CD14-positive monocyte (primary cell): ENCODE measurements at regions not wholly inside any gene's neighbourhood (a gene's known extent, or its start where the extent isn't known, plus 50 kb on each side); places are given as distances from the start of the nearest gene placed in this dataset.

Experiments
- DNase-seq, 3 donors: peaks; one replicate each; pipeline ENCODE4 v3.0.0-alpha.2; 2011 to 2022
- H2AFZ ChIP-seq: 2 replicates; pipeline ENCODE4 v1.6.0; 2012; ENCODE audit warnings: mild to moderate bottlenecking, low read depth, low read length, inconsistent platforms; ENCODE audit not compliant: insufficient read depth, poor library complexity, severe bottlenecking
- H3K27ac ChIP-seq, 2 donors: 1 replicate in 1 of 2; 2 replicates in 1 of 2; pipeline ENCODE4 v1.5.1; 2012 to 2013; ENCODE audit warnings: low read length in 2 of 2, control low read depth in 1 of 2, inconsistent platforms in 1 of 2, low read depth in 1 of 2, mild to moderate bottlenecking in 1 of 2
- H3K27me3 ChIP-seq, 2 donors: one replicate each; pipeline versions ENCODE4 v1.6.0 to v1.6.1; 2011 to 2013; ENCODE audit warnings: low read length in 2 of 2; ENCODE audit not compliant: control insufficient read depth in 2 of 2, insufficient read depth in 2 of 2
- H3K36me3 ChIP-seq, 2 donors: replicated peaks in 1 of 2; 1 replicate in 1 of 2; 2 replicates in 1 of 2; pipeline versions ENCODE4 v1.5.1 to v1.6.1; 2012 to 2013; ENCODE audit warnings: low read length in 2 of 2, control low read depth in 1 of 2, inconsistent platforms in 1 of 2, mild to moderate bottlenecking in 1 of 2; ENCODE audit not compliant: insufficient read depth in 2 of 2, control insufficient read depth in 1 of 2
- H3K4me1 ChIP-seq, 2 donors: 1 replicate in 1 of 2; 2 replicates in 1 of 2; pipeline versions ENCODE4 v1.5.1 to v1.6.1; 2012 to 2013; ENCODE audit warnings: low read length in 2 of 2, control low read depth in 1 of 2, inconsistent platforms in 1 of 2, mild to moderate bottlenecking in 1 of 2, moderate library complexity in 1 of 2; ENCODE audit not compliant: insufficient read depth in 2 of 2, control insufficient read depth in 1 of 2
- H3K4me2 ChIP-seq: replicated peaks from 2 replicates; pipeline ENCODE3; 2012; ENCODE audit warnings: low read length, moderate library complexity, mild to moderate bottlenecking; ENCODE audit not compliant: poor library complexity, severe bottlenecking; ENCODE audit errors: extremely low read depth
- H3K4me3 ChIP-seq, 3 experiments: fragments of 200-600 bp in 1 of 3; sonication (generic) in 1 of 3; replicated peaks in 1 of 3; 1 replicate in 2 of 3; 2 replicates in 1 of 3; pipeline ENCODE4 v1.5.1; 2011 to 2013; ENCODE audit warnings: low read length in 3 of 3, mild to moderate bottlenecking in 3 of 3, control low read depth in 2 of 3, low read depth in 2 of 3, inconsistent platforms in 1 of 3, moderate library complexity in 1 of 3
- H3K79me2 ChIP-seq: 2 replicates; pipeline ENCODE4 v1.6.0; 2012; ENCODE audit warnings: mild to moderate bottlenecking, control low read depth, inconsistent platforms, low read length, moderate library complexity; ENCODE audit not compliant: insufficient read depth
- H3K9ac ChIP-seq: 2 replicates; pipeline ENCODE4 v1.6.0; 2017; ENCODE audit warnings: low read length, mild to moderate bottlenecking; ENCODE audit not compliant: insufficient read depth, poor library complexity, severe bottlenecking
- H3K9me3 ChIP-seq, 2 donors: replicated peaks in 1 of 2; 1 replicate in 1 of 2; 2 replicates in 1 of 2; pipeline versions ENCODE4 v1.5.1 to v1.6.1; 2012 to 2013; ENCODE audit warnings: low read length in 2 of 2, control low read depth in 1 of 2; ENCODE audit not compliant: control insufficient read depth in 1 of 2, insufficient read depth in 1 of 2
- H4K20me1 ChIP-seq: 2 replicates; pipeline ENCODE4 v1.6.0; 2012; ENCODE audit warnings: mild to moderate bottlenecking, low read length, control low read depth, moderate library complexity; ENCODE audit not compliant: insufficient read depth
- H3K27ac Mint-ChIP-seq, 7 donors: one replicate each; pipeline ENCODE4 v1.8.0; 2020; ENCODE audit warnings: mild to moderate bottlenecking in 7 of 7, mixed read lengths in 7 of 7, moderate library complexity in 6 of 7, inconsistent platforms in 2 of 7
- H3K27me3 Mint-ChIP-seq, 3 donors: one replicate each; pipeline ENCODE4 v1.8.0; 2021 to 2022; ENCODE audit warnings: low read depth in 3 of 3, mild to moderate bottlenecking in 3 of 3, mixed read lengths in 3 of 3, moderate library complexity in 3 of 3, inconsistent platforms in 1 of 3
- H3K36me3 Mint-ChIP-seq, 2 donors: one replicate each; pipeline ENCODE4 v1.8.0; 2020; ENCODE audit warnings: mixed read lengths in 2 of 2, inconsistent platforms in 1 of 2, mild to moderate bottlenecking in 1 of 2
- H3K4me1 Mint-ChIP-seq: one replicate; pipeline ENCODE4 v1.8.0; 2020; ENCODE audit warnings: mild to moderate bottlenecking, mixed read lengths
- H3K4me3 Mint-ChIP-seq, 2 donors: one replicate each; pipeline ENCODE4 v1.8.0; 2020; ENCODE audit warnings: mild to moderate bottlenecking in 2 of 2, mixed read lengths in 2 of 2, moderate library complexity in 1 of 2
- H3K9me3 Mint-ChIP-seq, 7 donors: one replicate each; pipeline ENCODE4 v1.8.0; 2020 to 2022; ENCODE audit warnings: mixed read lengths in 7 of 7, mild to moderate bottlenecking in 6 of 7, moderate library complexity in 6 of 7, inconsistent platforms in 2 of 7
- CTCF ChIP-seq: fragments of 200-600 bp; IDR thresholded peaks from one replicate; pipeline ENCODE4 v1.8.0; 2022; ENCODE audit warnings: antibody characterized with exemption, mild to moderate bottlenecking
- WGBS: methylation state at CpG from one replicate; pipeline ENCODE4 v1.1.5; 2013; ENCODE audit warnings: missing lambda C conversion rate; ENCODE audit not compliant: insufficient coverage; 5-methylcytosine and 5-hydroxymethylcytosine counted together
- intact Hi-C, 2 donors: fragments of 100-400 bp; cut with micrococcal nuclease; formaldehyde crosslinking; loops; one replicate each; pipeline versions ENCODE4 v1.15.0 to v1.15.1; 2023

GRCh38 chr14:100670017-100670752 is 56.5 kb upstream of the DLK1 start:
- Histone ChIP-seq H3K27ac (no peak overlapping the region), H2AFZ (no peak overlapping the region), H3K9me3 (no peaks in the 10 kb centered on the region), H3K4me2 (no peak overlapping the region), H3K9ac (no peak overlapping the region), H3K4me3 (no peak overlapping the region), H3K4me1 (peaks cover 10 to 17% of the 10 kb centered on the region in 2 donors), H3K79me2 (no peaks in the 10 kb centered on the region), H4K20me1 (no peaks in the 10 kb centered on the region), H3K27me3 (peaks cover 0 to 10% of the 10 kb centered on the region in 2 donors), H3K36me3 (no peaks in the 10 kb centered on the region)
- DNase-seq: no peak
- Mint-ChIP-seq H3K27me3 (peaks cover 8 to 33% (median 24%) of the 10 kb centered on the region in 3 donors), H3K4me1 (peaks cover 37% of the 10 kb centered on the region), H3K4me3 (peak overlapping the region in 1 of 2 donors; percentile 47), H3K36me3 (peaks cover 0 to 2% of the 10 kb centered on the region in 2 donors), H3K9me3 (peaks cover 0 to 2% (median 0%) of the 10 kb centered on the region in 7 donors), H3K27ac (peak overlapping the region in 1 of 7 donors; percentile 17)
- no peak for TF ChIP-seq CTCF
- 42% methylated on average over 11 of the region's 11 CpGs for WGBS
- intact Hi-C loops: no loop called here

- Mint-ChIP-seq H3K27me3 (peaks cover 8 to 33% (median 21%) of the 10 kb centered on the region in 3 donors), H3K4me3 (peak overlapping the region in 1 of 2 donors; percentile 47), H3K9me3 (peaks cover 0 to 2% (median 0%) of the 10 kb centered on the region in 7 donors), H3K27ac (peak overlapping the region in 1 of 7 donors; percentile 17), H3K4me1 (peaks cover 37% of the 10 kb centered on the region), H3K36me3 (peaks cover 0 to 2% of the 10 kb centered on the region in 2 donors)
- 20% methylated on average over 1 of the region's 7 CpGs for WGBS
- no peak for TF ChIP-seq CTCF
- H3K4me2 ChIP-seq: no peak overlapping the region
- no peak overlapping the region for H3K4me3 ChIP-seq
- DNase-seq: no peak
- no peaks in the 10 kb centered on the region for H3K9me3 ChIP-seq
- H3K4me1 ChIP-seq: peaks cover 10 to 17% of the 10 kb centered on the region in 2 donors
- peaks cover 0 to 10% of the 10 kb centered on the region in 2 donors for H3K27me3 ChIP-seq
- H3K9ac ChIP-seq: no peak overlapping the region
- no peaks in the 10 kb centered on the region for H3K36me3 ChIP-seq
- H3K79me2 ChIP-seq: no peaks in the 10 kb centered on the region
- no peak overlapping the region for H3K27ac ChIP-seq
- H4K20me1 ChIP-seq: no peaks in the 10 kb centered on the region
- H2AFZ ChIP-seq: no peak overlapping the region
- intact Hi-C loops: no loop called here
Measured at GRCh38 chr14:100670753-100671049, 56.0 kb upstream of the DLK1 start.
